ENCODE measurements at regions not wholly inside any gene's neighbourhood (a gene's known extent, or its start where the extent isn't known, plus 50 kb on each side); places are given as distances from the start of the nearest gene placed in this dataset.

- no peak overlapping the region for H3K4me3 ChIP-seq (ENCODE audit: low read length)
- no peak for DNase-seq (ENCODE audit: low read depth)
- no peak for TF ChIP-seq CTCF (conservative IDR thresholded peaks at IDR 0.05; ENCODE audit: low read length)
These were observed 171.5 kb upstream of the IRS2 start for GRCh38 chr13:109957875-109958274.

GRCh38 chr13:109955598-109955997 is 169.2 kb upstream of the IRS2 start:
- DNase-seq (ENCODE audit: low read depth) = peak; percentile 74
- no peak for TF ChIP-seq CTCF (conservative IDR thresholded peaks at IDR 0.05; ENCODE audit: low read length)
- H3K4me3 ChIP-seq (ENCODE audit: low read length) = no peak overlapping the region

- H3K4me3 ChIP-seq (ENCODE audit: low read length) = no peak overlapping the region
- TF ChIP-seq CTCF (conservative IDR thresholded peaks at IDR 0.05; ENCODE audit: low read length) = no peak
- no peak for DNase-seq (ENCODE audit: low read depth)
These were observed 168.1 kb upstream of the IRS2 start for GRCh38 chr13:109954441-109954840.

- no peak overlapping the region for H3K4me3 ChIP-seq (ENCODE audit: low read length)
- TF ChIP-seq CTCF (conservative IDR thresholded peaks at IDR 0.05; ENCODE audit: low read length) = no peak
- DNase-seq (ENCODE audit: low read depth) = no peak
These were observed 165.1 kb upstream of the IRS2 start for GRCh38 chr13:109951491-109951890.

- H3K4me3 ChIP-seq (ENCODE audit: low read length) = no peak overlapping the region
- TF ChIP-seq CTCF (conservative IDR thresholded peaks at IDR 0.05; ENCODE audit: low read length) = no peak
- no peak for DNase-seq (ENCODE audit: low read depth)
These were observed 163.0 kb upstream of the IRS2 start for GRCh38 chr13:109949397-109949796.

GRCh38 chr13:109947006-109947405 is 160.6 kb upstream of the IRS2 start:
- no peak overlapping the region for H3K4me3 ChIP-seq (ENCODE audit: low read length)
- no peak for TF ChIP-seq CTCF (conservative IDR thresholded peaks at IDR 0.05; ENCODE audit: low read length)
- DNase-seq (ENCODE audit: low read depth) = no peak

- no peak overlapping the region for H3K4me3 ChIP-seq (ENCODE audit: low read length)
- no peak for TF ChIP-seq CTCF (conservative IDR thresholded peaks at IDR 0.05; ENCODE audit: low read length)
- DNase-seq (ENCODE audit: low read depth) = peak; percentile 92
These were observed 159.0 kb upstream of the IRS2 start for GRCh38 chr13:109945206-109945960.

Measured in AG10803 (cell line).